ENCODE measurements at regions not wholly inside any gene's neighbourhood (a gene's known extent, or its start where the extent isn't known, plus 50 kb on each side); places are given as distances from the start of the nearest gene placed in this dataset.
A peak's percentile ranks its signal among the peaks of the same experiment; 100 is the strongest.
"Not testable (repeated sequence)": the region's sequence is repeated elsewhere in the genome, so short reads cannot be mapped to it uniquely, and the experiment has no call there.

DNA sequence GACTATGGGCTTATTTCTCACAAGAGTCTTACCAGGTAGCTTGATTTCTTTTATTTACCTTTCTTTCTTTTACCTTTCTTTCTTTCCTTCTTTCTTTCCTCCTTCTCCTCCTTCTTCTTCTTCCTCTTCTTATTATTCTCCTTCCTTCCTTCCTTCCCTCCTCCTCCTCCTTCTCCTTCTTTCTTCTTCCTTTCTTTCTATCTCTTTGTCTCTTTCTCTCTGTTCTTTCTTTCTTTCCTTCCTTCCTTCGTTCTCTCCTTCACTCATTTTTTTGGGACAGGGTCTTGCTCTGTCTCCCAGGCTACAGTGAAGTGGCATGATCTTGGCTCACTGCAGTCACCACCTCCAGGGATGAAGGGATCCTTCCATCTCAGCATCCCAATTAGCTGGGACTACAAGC lies 363.6 kb upstream of the MAF start:
- no peak for DNase-seq

DNA sequence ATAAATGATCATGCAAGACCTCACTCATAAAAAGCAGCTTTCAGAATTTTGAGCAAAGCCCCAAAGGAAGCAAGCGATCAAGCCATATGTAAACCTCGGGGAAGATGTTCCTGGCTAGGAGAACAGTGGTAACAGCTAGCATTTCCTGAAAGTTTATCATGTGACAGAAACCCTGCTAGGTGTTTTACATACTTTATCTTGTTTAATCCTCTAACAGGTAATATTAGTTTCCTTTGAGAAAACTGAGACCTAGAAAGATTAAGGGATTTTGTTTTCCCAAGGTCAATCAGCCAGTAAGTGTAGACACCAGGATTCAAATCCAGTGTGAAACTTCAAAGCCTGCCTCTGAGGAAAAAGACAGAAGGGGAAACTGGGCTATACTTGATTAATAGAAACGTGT lies 362.4 kb upstream of the MAF start:
- DNase-seq, result no peak

DNA sequence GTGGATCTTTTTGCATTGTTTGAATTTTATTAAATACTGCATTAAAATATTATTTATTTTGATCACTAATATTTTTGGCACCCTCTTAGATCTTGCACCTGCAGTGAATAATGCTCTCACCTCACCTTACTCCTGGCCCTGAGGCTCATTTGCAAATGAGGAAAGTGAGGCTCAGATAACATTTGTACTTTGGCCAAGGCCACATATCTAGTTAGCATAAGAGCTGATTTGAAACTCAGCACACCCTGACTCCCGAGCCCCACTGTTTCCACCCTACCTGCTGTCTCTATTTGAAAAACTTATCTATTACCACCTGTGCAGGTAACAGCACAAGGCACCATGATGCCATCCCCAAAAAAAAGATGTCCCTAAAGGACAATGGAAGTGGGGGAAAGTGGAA lies 358.7 kb upstream of the MAF start:
- peak; percentile 10 for DNase-seq

DNA sequence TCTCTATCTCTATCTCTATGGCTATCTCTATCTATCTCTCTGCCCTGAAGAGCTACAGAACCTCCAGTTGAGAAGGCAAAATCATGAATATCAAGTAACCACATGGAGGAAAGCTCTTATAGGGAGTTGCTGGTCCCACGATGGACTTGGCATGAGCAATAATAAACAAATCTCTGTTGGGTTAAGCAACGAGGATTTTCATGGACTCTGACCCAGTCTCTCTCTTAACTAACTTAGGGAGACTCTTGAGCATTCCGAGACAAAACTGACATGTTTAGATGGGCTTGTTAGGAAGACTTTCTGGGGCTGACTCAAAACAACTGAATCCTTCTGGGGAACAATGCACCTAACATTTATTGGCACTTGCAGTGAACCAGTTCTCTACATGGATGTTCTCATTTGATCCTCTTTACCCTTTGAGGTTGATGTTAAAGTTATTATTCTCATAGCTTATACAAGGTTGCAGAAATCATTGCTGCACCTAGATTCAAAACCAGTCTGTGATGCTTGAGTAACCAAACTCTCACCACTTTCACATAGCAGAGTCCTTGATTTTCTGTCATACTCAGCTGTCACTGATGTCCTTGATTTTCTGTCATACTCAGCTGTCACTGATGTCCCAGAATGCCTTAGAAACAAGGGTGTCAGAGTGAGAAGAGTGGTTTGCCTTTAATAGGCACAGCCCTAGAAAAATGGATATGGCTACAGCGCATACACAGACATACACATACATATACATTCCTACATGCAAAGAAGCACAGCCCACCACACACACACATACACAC lies 354.6 kb upstream of the MAF start:
- no peak for DNase-seq

DNA sequence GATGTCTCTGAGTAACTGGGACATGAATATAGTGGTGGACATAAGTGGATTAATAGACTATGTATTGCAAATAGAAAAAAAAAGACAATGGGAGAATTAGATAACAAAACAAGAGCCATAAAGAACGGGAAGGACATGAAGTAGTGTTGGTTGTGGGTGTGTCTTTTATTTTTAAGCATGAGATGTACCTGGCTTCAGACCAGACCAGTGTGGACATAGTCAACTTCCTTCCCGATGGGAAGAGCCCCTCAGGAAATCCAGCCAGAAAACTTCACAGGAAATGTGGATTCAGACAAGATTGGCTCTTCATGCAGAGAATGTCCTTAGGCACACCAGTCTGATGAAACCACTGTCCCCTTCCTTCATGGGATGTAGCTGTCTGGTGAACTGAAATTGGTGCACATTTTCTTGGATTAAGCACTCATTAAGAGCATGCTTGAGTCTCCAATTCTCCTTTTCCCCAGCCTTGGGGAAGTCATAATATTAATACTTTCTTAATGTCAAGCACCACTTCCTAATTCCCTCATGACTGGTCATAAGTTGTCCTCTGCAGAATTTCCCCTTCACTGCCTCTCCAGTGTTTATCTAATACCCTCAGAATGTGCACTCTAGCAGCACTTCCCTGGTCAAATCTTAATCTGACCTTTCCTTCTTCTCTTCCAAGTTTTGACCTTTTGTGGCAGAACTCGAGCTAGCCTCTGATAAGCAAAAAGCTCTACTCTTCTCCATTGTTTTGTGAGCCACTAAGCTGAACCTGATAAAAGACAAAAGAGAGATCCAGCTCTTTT lies 350.6 kb upstream of the MAF start:
- DNase-seq, result no peak

DNA sequence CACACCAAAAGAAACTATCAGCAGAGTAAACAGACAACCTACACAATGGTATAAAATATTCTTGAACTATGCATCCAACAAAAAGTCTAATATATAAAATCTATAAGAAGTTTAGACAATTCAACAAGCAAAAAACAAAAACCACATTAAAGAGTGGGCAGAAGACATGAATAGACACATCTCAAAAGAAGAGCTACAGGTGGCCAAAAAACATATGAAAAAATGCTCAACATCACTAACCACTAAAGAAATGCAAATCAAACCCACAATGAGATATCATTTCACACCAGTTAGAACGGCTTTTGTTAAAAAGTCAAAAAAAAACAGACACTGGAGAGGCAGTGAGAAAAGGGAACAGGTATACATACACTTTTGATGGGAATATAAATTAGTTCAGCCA lies 348.9 kb upstream of the MAF start:
- no peak for DNase-seq

DNA sequence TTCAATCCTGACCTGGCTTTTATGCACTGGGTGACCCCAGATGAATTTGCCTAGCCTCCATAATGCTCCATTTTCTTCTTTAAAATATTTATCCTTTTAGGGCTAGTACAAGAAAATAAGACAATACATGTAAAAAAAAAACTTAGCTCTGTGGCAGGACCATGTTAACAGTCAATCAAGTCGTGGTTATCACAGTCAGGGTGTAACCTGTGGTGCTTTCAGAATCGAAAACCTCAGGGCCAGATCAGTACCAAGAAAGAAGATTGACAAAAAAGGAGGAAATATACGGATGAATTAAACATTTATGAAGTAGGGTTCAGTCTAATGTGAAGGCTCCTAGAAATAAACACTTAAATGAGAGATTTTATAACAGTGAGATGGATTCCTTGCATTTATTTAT lies 347.2 kb upstream of the MAF start:
- DNase-seq, result no peak

DNA sequence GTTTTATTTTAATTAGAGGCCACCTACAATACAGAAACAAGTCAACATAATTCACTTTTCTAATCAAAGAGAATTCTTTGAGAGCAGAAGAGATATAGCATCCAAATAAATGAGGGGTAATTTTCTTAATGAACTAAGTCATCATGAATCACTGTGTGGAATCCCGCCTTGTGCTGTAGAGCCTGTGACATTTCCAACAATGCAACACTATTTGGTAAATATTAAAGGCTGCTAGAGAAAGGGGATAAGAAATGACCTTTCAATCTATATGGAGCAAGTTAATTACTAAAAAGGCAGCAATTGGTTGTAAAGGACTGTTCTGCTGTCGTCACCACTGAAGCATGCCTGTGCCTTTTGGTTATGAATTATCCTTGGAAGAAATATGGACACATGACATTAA lies 345.7 kb upstream of the MAF start:
- DNase-seq, result no peak

DNA sequence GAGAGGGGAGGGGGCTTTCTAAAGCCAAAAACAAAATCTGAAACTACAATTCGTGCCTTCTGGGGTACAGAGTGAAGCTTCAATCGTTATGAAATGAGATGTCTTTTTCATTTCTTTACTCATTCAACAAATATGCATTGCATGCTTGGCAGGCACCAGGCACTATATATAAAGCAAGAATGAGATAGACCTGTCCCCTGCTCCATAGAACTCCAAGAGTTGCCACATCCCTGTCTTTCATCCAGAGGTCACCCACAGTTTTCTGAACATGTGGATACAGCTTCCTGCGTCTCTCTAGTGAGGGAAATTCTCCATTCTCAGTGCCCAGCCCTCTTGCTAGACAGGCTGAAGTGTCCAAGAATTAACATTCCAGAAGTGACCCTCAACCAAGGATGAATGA lies 343.2 kb upstream of the MAF start:
- DNase-seq, result no peak

DNA sequence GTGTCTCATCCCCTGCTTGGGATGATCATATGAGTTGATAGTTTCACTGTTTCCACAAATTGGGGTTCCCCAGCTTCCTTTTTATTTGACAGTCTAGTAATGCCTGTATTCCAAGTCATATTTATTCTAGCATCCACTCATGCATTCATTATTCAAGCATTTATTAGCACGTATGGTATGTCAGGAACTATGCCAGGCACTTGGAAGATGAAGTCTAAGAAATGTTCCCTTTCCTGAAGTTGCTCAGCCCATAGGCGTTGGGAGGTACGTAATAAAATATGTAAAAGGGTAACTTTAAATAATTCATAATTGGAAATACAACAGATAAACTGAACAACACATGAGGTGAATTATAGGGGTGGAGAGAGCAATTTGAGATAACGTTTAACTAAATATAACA lies 338.0 kb upstream of the MAF start:
- DNase-seq, result no peak

DNA sequence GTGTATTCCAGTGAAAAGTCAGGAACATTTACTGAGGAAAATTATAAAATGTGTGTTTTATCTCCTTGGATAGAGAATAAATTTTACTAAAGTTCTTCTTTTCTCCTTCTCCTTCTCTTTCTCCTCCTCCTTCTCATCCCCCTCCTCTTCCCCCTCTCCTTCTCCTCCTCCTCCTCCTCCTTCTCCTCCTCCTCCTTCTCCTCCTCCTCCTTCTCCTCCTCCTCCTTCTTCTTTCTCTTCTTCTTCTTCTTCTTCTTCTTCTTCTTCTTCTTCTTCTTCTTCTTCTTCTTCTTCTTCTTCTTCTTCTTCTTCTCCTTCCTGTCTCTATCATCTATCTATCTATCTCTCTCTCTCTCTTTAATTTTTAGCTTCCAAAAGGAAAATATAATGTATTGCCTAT lies 337.1 kb upstream of the MAF start:
- DNase-seq, result not testable (repeated sequence)

DNA sequence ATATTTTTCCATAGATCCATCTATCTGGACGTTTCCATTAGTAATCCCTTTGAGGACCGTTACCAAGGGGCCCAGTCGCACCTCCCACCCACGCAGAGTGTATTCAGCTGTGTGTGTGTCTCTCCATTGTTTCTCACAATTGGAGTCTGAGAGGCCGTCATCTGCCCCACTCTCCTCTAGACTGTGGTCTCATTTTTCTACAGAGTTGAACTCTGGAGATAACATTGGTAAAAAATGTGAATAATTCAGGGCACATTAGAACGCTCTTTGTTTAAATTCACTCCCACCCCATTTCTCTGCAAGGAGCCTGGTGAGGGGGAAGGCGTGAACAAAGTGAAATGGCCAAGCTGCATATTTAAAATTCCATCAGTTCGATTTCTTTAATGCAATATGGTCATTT lies 333.1 kb upstream of the MAF start:
- DNase-seq, result no peak

DNA sequence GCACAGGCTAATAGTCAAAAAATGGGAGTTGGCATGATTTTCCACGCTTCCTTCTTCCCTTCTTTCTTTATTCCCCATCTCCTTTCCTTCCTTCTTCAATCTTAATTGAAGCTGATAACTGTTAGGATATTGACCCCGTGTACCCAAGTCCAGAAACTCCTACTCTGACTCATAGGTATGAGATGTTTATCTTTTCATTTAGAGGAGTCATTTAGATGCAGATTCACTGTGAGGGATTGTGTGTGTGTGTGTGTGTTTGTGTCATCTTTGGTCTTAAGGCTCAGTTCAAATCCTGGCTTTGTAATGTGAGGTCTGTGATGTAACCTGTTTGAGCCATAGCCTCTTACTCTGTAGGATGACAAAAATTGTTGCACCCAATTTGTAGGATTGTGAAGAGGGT lies 332.0 kb upstream of the MAF start:
- no peak for DNase-seq

DNA sequence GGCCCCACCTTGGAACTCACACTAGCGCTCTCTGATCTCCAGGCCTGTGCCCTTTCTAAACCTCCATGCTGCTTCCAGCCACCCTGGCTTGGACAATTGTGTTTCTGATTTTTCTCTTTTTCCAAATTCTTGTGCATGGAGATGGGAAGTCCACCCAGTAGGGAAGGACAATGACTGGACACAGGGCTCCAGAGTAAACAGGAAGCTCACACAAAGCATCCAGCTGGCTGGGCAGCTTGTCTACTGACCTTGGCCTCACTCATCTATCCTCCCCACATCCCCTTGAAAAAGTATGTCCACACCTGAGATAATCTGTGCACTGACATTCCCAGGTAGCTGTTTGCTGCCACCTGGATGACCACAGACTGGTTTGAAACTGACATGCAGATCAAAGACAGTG lies 331.2 kb upstream of the MAF start:
- DNase-seq, result no peak

DNA sequence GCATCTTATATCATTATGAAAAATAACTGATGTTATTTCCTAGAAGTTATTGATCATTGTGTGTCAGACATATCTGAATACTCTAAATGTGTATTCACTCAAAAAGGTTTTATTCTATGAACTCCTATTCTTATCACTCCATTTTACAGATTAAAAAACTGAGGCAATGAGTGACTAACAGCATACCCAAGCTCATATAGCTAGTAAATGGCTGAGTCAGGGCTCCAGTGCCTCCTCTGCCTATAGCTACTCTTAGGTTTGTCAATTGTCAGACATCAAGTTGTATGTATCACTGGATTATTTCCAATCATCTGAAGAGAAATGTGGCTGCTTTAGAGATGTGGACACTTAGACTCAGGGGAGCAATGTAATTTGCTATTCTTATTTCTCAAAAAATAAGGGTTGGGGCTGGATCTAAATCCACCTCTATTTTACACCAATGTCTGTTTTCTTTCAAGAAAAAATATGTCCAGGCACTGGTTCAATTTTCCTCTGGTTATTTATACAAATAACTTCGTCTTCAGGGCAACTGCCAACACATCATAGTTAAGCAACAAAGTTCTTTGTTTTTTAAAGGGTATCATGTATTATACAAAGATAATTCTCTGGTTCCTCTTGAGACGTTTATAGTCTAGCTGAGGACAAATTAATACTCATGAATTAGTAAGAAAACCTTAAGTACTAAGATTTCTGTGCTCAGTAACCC lies 328.9 kb upstream of the MAF start:
- no peak for DNase-seq

DNA sequence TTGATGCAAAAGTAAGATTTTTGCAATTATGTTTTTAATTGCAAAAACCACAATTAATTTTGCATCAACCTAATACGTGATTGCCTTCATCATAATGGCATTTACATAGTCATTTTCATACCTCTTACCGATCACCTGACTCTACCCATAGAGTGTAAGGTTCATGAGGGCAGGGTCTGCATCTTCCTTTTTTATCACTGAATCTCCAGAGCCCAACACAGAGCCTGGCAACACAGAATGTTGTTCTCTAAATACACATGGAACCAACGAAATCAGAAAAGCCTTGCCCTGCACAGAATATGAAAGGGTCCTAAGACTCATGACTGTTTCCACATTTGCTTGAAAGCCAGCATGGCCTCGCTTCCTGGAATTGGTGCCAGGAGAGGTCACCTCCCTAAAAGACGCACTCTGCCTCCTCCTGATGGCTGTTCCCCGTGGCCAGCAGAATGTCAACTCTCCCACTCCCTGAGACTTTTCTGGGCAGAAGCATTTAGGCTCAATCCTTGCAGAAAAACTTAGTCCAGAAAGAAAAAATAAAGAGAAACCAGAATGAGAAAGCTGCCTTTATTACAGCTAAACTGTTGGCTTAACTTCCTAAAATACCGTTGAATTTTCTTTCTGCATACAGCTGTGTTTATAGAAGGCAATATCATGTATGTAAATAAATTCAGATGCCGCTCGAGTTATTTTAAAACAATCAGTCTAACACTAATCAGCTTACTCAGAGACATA lies 327.8 kb upstream of the MAF start:
- DNase-seq, result peak; percentile 3

DNA sequence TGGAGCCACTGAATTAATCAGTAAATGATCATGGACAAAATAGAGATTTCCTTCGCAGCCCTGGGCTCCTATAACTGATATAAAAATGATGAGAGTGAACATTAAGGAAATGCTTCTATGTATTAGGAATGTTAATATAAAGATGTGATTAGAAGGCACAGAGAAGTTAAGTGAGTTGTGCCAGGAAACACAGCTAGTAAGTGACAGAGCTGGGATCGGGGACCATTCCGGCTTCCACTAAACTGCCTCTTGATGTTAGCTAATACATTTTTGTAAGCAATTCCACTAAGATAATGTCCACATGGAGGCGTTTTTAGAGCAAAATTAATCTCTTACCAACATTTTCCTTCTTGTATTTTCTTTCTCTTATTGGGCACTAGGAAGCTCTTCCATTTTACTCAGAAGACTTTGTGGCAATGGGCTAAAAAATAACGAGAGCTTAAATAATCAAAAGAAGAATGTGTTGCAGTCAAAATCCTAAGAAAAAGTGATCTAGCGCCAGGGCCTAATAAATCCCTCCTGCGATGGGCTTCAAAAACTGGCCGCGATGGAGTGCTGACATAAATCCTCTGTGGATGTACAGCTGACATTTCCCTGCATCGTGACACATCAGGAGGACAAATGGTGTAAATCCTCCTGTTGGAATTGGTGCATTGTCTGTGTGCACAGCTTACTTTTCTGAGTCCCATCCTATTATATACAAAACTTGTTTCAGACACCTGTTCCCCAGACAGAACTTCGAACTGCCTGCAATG lies 326.1 kb upstream of the MAF start:
- DNase-seq, result no peak

DNA sequence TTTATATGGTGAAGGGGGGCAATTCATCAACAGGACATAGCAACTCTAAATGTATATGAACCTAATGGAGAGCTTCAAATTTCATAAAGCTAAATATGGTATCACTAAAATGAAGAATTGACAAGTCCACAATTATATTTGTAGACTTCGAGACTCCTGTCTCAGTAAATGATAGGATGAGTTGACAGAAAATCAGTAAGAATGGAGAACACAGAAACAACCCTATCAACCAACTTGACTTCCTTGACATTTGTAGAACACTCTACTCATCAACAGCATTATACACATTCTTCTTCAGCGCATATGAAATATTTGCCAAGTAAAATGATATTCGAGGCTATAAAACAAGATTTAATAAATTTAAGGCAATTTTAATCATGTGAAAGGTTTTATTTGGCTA lies 322.9 kb upstream of the MAF start:
- DNase-seq, result no peak

DNA sequence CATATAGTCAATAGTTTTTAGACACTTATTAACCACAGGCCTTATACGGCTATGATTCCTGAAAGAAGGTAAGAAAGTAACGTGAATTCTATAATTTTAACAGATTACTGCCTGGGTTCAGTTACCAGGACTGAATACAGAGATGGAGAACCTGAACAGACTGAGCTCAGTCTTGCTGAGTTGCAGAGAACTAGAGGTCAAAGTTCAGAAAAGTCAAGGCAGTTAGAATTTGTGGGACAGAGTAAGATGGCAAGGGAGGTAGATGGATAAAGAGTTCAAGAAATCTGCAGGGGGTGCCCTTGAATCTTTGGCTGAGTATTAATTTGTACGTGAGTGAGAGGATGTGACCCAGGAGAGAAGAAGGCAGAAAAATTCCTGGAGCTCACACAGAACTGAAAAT lies 320.1 kb upstream of the MAF start:
- DNase-seq, result no peak

DNA sequence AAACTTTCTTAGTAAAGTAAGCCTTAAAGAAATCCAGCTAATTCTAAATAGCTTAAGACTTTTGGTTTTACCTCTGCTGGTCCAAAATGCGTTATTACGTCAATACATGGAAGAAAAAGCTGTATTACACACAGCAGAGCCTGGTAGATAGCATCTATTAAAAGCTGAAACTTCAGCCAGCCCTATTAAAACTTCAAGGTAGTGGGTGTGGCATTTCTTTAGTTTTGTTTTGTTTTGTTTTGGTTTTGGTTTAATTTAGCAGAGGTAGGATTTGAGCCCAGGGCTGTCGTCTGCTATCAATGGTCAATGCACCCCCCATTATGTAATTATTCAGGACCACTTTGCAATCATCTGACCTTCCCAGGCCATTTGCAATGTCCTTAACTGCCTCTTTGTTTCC lies 318.4 kb upstream of the MAF start:
- DNase-seq, result no peak

DNA sequence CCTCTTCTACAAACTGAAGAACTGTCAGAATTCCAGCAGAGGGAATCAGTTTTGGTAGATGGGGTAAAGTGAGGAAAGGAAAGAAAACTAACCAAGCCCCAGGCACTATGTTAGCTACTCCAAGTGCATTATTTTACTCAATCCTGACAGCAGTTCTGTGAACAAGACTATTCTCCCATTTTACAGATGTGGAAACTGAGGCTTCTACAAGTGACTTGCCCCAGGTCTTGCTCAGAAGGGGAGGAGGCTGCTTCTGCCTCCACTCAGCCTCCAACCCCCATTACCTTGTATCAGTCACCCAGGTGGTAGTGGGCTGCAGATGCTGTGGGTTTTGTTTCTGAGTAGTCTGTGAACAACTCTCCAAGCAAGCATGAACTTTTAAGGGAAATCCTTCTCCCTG lies 315.2 kb upstream of the MAF start:
- DNase-seq, result no peak

DNA sequence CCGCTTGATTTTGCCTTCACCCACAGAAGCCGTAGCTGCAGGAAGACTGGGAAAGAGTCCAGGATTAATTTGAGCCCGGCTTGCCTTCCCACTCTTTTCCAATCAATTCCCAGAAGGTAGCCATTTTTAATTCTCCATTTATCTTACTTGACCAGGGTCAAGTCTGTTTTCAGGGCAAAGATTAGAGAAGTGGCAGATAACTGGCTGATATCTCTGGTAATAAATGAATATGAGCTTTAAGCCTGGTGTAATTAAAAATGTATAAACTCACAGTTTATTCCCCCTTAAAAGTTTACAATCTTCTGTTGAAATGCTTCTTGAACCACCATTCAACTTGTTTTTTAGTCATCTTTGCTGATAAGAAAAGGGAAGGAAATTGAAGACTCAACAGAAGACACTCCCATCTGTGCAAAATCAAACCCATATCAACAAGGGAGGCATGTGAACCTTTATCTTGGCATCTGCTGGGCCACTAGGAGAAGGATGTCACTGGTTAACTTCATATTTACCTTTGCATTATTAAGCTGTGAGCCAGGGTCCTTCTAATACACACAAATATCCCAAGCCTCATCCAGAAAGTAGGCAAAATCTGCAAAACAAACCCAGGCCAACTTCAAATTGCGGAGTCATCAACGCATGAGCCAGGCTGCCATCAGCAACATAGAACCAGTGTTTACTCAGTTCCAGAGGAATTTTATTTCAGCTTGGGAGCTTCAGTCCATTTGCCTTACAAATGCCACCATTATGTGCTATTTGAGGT lies 314.6 kb upstream of the MAF start:
- no peak for DNase-seq
